M059J (cell line): ENCODE measurements at regions not wholly inside any gene's neighbourhood (a gene's known extent, or its start where the extent isn't known, plus 50 kb on each side); places are given as distances from the start of the nearest gene placed in this dataset.

ENCODE experiments used
- DNase-seq: peaks from one replicate; pipeline ENCODE4 v3.0.0-alpha.2; 2012; ENCODE audit warnings: low read depth

DNA sequence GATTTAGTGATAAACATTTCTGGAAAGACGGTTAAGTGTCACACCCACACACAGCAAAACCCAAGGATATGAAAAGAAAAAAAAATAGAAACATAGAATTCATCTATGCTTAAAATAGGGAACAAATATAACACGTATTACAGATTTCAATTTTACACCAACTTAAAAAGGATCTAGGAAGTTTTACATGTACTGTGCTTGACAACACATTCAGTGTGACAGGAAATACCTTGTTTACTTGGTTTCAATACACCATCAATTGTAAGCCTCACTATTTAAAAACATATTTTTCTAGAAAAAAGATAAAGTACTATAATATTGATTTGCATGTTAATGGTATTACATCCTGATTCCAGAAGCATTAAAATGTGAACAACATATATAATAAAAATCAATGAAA lies 77.0 kb upstream of the SPRY1 start:
- DNase-seq = no peak

DNA sequence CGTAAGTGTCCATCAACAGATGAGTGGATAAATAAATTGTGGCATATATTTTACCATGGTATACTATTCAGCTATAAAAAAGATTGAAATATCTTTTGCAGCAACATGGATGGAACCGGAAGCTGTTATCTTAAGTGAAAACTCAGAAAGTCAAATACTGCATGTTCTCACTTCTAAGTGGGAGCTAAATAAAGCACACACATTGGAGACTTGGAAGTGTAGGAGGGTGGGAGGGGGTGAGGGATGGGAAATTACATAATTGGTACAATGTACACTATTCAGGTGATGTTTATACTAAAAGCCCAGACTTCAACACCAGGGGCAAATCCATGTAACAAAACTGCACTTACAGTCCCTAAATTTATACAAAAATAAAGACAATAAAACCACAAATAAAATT lies 72.6 kb upstream of the SPRY1 start:
- DNase-seq = no peak

DNA sequence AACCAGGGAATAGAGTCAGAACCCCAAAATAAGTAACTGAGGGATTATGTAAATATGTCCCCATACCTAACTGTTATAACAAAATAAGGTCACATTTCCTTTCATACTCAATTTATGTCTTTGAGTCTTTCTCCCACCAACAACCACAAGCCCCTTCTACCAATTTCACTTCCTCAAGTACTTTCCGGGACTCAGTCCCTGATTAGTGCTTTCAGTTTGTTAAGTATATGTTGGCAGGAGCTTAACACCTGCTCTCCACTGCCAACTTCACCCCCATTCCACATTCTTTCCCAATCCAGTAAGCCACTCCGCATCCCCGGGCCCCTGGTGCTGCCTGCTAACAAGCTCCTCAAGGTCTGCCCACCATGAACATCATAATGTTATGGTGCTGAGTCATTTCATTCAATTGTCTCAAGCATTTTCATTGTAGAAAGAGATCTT lies 71.3 kb upstream of the SPRY1 start:
- no peak for DNase-seq

- DNase-seq = no peak
These were observed 69.2 kb upstream of the SPRY1 start for GRCh38 chr4:123327346-123327745.

GRCh38 chr4:123327846-123328429 lies 68.7 kb upstream of the SPRY1 start:
- DNase-seq = no peak

DNA sequence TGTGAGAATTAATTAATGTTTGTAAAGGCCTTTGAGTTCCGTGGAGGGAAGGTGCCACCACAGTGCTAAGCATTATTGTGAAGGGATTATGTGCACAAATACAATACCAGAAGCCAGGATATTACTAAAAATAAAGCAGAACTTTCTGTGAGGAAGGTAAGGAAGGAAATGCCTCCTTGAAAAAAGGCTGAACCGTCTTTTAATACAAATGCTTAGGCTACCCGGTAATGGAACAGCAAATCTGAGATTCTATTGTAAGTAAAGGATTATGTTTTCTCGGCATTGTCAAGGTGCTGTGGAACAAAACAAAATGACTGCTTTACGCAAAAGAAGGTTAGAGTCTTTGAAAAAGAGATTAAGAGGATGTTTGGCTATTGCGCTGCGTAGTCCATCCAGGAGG lies 57.9 kb upstream of the SPRY1 start:
- DNase-seq = no peak

GRCh38 chr4:123339507-123340380 lies 56.9 kb upstream of the SPRY1 start:
- DNase-seq = no peak

DNA sequence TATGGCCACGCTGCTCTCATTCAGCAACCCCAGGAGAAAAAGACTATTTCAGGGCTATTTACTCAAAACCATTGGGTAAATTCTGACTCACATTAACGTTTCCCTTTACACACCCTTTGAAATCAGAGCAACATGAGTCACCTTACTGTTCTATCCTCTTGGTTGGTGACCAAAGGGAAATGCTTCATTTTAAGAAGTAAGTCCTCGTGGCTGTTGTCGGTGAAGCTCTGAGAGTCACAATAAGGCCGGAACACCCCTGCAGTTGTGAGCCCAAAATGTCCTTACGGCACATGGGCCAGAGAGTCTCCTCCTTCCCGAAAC lies 56.3 kb upstream of the SPRY1 start:
- peak; percentile 84 for DNase-seq

DNA sequence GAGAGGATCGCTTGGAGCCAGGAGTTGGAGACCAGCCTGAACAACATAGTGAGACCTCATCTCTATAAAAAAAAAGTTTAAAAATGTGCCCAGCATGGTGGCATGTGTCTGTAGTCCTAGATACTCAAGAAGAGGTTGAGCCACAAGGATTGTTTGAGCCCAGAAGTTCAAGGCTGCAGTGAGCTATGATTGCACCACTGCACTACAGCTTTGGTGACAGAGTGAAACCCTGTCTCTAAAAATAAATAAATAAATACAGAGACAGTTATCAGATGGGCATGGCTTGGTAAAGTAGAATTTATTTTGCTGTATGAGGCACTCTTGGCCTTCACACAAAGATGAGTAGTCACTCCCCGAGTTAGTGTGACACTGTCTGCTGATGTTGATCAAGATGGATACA lies 54.1 kb upstream of the SPRY1 start:
- DNase-seq = no peak

DNA sequence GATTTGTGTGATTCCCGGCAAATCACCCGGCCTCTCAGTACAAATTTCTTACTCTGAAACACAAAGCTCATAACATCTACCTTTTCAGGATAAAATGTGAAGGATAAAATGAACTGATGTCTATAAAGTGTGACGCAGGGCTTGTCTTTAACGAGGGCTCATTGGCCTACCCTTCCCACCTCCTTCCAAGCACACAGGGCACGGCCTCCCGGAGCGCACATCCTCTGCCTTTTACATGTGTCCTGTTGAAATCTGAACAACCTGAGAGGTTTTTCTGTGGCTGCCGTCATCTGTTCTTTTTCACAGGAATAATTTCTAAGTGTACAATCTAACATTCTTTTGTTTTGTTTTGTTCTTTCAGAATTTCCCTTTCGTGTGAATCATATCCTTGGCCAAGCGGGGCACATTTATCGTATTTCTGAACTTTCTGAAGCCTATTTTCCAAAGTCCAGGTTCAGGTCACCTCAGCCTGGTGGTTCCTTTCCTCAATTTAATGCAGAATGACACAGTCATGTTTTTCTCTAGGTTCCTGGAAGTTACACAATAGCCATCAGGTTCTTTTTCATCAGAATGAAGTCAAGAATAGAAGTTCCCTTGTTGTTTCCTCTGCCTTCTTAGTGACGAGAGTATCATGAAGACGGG lies 53.1 kb upstream of the SPRY1 start:
- no peak for DNase-seq

DNA sequence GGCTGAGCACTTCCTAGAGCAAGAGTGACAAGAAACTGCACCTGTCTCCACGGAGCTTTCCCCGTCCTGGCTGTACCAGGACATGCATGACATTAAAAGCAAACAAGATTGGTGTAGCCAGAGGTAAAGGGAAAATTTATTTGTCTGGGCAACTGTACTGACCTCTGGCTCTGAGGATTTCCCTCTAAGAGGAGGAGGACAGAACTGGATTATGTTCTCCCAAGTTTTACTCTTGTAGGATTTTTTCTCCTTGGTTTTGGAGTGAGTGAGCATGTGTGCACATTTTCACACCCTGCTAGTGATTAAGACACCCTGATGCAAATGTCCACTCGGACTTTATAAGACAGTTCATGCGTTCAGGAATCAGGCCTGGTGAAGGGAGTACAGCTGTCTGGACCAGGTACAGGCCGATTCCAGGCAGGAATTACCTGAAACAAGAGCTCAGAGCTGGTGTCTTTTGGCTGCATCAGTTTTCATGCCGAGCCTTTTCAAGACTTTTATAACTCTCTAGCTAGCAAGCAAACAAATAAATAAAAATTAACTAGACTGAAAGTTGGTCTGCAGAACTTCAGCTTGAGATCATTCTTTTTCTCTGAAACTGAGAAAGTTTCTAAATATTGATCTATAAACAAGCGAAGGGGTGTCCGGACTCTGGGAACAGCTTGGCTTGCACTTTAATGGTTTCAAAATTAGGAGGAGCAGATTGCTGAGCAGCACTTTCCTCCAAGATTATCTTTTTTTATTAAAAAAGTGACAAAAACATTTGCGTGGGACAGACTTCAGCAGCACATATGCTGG lies 51.3 kb upstream of the SPRY1 start:
- no peak for DNase-seq

DNA sequence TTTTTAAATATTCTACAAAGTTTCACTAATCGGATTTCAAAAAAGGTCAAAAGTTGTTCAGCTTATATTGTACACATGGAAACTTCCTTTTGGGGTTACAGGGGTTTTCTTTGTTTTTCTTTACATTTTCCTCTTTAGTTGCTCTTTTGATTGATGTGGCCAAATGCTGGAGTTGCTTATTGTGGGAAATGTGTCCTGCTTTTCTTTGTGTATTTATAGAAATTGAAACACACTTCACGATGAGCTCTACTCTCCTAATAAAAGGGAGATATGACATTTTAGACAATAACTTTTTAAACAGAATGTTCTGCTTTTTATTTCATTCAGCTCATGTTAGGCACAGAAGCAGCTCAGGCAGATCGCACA lies 50.7 kb upstream of the SPRY1 start:
- DNase-seq = no peak

DNA sequence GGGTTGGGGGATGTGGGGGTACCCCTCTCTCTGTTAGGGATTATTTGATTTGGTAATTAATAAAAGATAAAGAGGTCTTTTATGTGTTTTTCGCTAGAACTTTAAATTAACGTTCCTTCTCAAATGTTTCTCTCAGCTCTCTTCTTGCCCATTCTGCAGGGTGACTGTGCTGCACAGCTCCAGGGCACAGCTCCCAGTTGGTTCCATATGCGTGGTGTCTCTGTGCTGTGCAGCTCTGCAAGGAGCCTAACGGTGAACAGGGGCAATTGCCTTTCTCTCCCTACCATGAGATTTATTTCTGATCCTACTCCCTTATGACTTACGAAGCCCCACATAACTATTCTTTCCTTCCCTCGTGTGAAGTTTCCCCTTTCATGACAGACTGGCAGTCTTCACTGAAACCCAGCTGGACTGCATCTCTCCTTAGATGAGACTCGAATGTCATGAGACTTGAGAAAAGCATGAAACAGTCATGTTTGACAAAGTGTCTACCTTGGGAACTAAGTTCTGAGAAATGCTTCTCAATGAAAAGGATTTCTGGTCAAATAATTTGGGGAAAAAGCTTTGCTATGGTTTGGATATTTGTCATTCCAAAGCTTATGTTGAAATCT lies 50.2 kb upstream of the SPRY1 start:
- DNase-seq = no peak
